Vagina (tissue), 2 donors: ENCODE measurements at regions not wholly inside any gene's neighbourhood (a gene's known extent, or its start where the extent isn't known, plus 50 kb on each side); places are given as distances from the start of the nearest gene placed in this dataset.

ENCODE experiments used
- DNase-seq, 2 donors: peaks; one replicate each; pipeline ENCODE4 v3.0.0-alpha.2; 2017; ENCODE audit errors: extremely low spot score in 2 of 2
- H3K27ac ChIP-seq: fragments of 200-600 bp; sonication (generic); one replicate; pipeline ENCODE4 v1.5.1; 2019
- H3K27me3 ChIP-seq: fragments of 200-600 bp; sonication (generic); one replicate; pipeline ENCODE4 v1.5.1; 2019
- H3K36me3 ChIP-seq, 2 donors: fragments of 200-600 bp; sonication (generic); one replicate each; pipeline ENCODE4 v1.5.1; 2017 to 2019
- H3K4me1 ChIP-seq: fragments of 200-600 bp; sonication (generic); one replicate; pipeline ENCODE4 v1.5.1; 2019
- H3K4me3 ChIP-seq, 2 donors: fragments of 200-600 bp; sonication (generic); 1 replicate in 1 of 2; 2 replicates in 1 of 2; pipeline ENCODE4 v1.5.1; 2016 to 2019
- H3K9me3 ChIP-seq: fragments of 200-600 bp; sonication (generic); one replicate; pipeline ENCODE4 v1.5.1; 2019
- POLR2A ChIP-seq, 2 donors: fragments of 450-650 bp; IDR thresholded peaks; one replicate each; pipeline ENCODE4 v1.6.1; 2017; ENCODE audit warnings: antibody characterized with exemption in 2 of 2, mild to moderate bottlenecking in 2 of 2, moderate library complexity in 2 of 2
- POLR2AphosphoS5 ChIP-seq, 2 donors: sonication (generic); formaldehyde crosslinking; IDR thresholded peaks; one replicate each; pipeline ENCODE4 v1.9.0; 2017; ENCODE audit warnings: antibody characterized with exemption in 2 of 2, mild to moderate bottlenecking in 2 of 2, low read depth in 1 of 2; ENCODE audit not compliant: insufficient read depth in 1 of 2
- intact Hi-C: fragments of 100-400 bp; cut with DNase I; formaldehyde crosslinking; loops from one replicate; pipeline ENCODE4 v1.15.1; 2023
- TF ChIP-seq, protein P1 (sequence below), 3 experiments: fragments of 450-650 bp in 2 of 3; fragments of 200-600 bp in 1 of 3; sonication (generic) in 1 of 3; IDR thresholded peaks; one replicate each; pipeline ENCODE4 v1.5.1; 2017 to 2019; ENCODE audit warnings: antibody characterized with exemption in 3 of 3, mild to moderate bottlenecking in 2 of 3, moderate library complexity in 2 of 3

DNA sequence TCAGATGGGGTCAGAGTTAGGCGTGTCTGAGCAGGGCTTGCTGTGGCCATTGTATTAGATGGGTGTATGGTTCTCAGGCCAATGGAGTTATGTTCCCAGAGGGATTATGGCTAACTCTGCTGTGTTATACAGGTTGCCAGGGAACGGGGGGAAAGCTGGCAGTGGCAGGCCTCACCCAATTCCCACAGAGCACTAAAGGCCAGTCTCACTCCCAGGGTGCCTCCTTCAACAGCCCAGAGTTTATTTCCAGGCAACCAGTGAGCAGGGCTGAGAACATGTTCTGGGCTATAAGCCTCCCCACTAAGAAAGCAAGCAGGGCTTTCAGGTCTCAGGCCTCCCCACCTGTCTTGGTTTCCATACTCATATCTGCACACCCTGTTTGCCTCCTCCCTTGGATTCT is 597.9 kb downstream of the ZNF608 start:
- Histone ChIP-seq H3K27ac (no peak overlapping the region), H3K4me3 (no peak overlapping the region), H3K4me1 (no peaks in the 10 kb centered on the region), H3K9me3 (peaks cover 8% of the 10 kb centered on the region), H3K36me3 (no peaks in the 10 kb centered on the region), H3K27me3 (no peaks in the 10 kb centered on the region)
- DNase-seq = no peak
- no peak for TF ChIP-seq POLR2AphosphoS5 (IDR thresholded peaks at IDR 0.05; ENCODE audit: insufficient read depth in 1 of 2, low read depth in 1 of 2)
- TF ChIP-seq, protein P1, sequence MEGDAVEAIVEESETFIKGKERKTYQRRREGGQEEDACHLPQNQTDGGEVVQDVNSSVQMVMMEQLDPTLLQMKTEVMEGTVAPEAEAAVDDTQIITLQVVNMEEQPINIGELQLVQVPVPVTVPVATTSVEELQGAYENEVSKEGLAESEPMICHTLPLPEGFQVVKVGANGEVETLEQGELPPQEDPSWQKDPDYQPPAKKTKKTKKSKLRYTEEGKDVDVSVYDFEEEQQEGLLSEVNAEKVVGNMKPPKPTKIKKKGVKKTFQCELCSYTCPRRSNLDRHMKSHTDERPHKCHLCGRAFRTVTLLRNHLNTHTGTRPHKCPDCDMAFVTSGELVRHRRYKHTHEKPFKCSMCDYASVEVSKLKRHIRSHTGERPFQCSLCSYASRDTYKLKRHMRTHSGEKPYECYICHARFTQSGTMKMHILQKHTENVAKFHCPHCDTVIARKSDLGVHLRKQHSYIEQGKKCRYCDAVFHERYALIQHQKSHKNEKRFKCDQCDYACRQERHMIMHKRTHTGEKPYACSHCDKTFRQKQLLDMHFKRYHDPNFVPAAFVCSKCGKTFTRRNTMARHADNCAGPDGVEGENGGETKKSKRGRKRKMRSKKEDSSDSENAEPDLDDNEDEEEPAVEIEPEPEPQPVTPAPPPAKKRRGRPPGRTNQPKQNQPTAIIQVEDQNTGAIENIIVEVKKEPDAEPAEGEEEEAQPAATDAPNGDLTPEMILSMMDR (IDR thresholded peaks at IDR 0.05) = no peak
- TF ChIP-seq POLR2A (IDR thresholded peaks at IDR 0.05) = no peak
- intact Hi-C loops = no loop called here

- intact Hi-C loops = no loop called here
- no peak for TF ChIP-seq POLR2A (IDR thresholded peaks at IDR 0.05)
- TF ChIP-seq, protein P1 (IDR thresholded peaks at IDR 0.05) = no peak
- no peak for TF ChIP-seq POLR2AphosphoS5 (IDR thresholded peaks at IDR 0.05; ENCODE audit: insufficient read depth in 1 of 2, low read depth in 1 of 2)
- Histone ChIP-seq H3K27me3 (no peaks in the 10 kb centered on the region), H3K4me3 (no peak overlapping the region), H3K27ac (no peak overlapping the region), H3K36me3 (no peaks in the 10 kb centered on the region), H3K9me3 (no peaks in the 10 kb centered on the region), H3K4me1 (no peaks in the 10 kb centered on the region)
- no peak for DNase-seq
Observed at GRCh38 chr5:124140060-124140459, 606.4 kb downstream of the ZNF608 start.

DNA sequence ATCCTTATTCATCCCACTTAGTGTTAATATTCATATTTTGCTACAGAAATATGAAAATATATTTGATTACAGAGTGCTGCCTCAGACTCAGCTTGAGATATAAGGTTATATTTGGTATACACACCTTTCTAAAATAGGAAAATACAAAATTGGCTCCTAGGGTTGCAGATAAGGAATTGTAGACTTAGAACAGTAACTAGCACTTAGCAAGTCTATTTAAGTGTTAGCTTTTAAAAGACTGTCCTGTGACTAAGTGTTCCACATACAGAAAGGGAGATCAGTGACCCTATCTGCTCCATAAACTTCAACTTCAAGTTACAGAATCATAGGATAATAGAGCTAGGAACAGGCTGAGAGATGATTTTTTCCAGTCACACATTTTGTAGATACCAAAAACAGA is 607.0 kb downstream of the ZNF608 start:
- H3K4me1 ChIP-seq = no peaks in the 10 kb centered on the region
- intact Hi-C loops = no loop called here
- H3K27ac ChIP-seq = no peak overlapping the region
- no peaks in the 10 kb centered on the region for H3K9me3 ChIP-seq
- H3K4me3 ChIP-seq = no peak overlapping the region
- TF ChIP-seq POLR2A (IDR thresholded peaks at IDR 0.05) (no peak), POLR2AphosphoS5 (IDR thresholded peaks at IDR 0.05; ENCODE audit: insufficient read depth in 1 of 2, low read depth in 1 of 2) (no peak)
- TF ChIP-seq, protein P1 (IDR thresholded peaks at IDR 0.05) = no peak
- DNase-seq = no peak
- no peaks in the 10 kb centered on the region for H3K36me3 ChIP-seq
- H3K27me3 ChIP-seq = no peaks in the 10 kb centered on the region

DNA sequence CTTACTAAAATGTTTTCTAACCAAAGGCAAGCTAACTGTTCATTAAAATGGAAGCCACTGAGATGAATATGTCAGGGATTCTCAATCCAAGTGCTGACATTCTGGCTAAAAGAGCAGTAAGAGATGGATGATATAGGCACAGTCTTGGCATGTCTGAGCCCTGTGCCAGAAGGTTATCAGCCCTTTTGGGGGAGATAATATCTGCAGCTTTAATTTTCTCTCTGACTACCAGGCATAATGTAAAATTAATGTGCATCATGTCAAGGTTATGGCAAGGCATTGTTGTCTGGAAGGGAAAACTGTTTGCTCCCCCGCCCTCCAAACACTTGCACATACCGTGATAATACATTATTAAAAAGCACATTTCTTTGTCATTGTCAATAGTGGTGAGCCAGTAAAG is 609.8 kb downstream of the ZNF608 start:
- TF ChIP-seq POLR2A (IDR thresholded peaks at IDR 0.05) (no peak), POLR2AphosphoS5 (IDR thresholded peaks at IDR 0.05; ENCODE audit: insufficient read depth in 1 of 2, low read depth in 1 of 2) (no peak)
- TF ChIP-seq, protein P1 (IDR thresholded peaks at IDR 0.05) = no peak
- Histone ChIP-seq H3K27ac (no peak overlapping the region), H3K27me3 (no peaks in the 10 kb centered on the region), H3K9me3 (no peaks in the 10 kb centered on the region), H3K4me3 (no peak overlapping the region), H3K36me3 (no peaks in the 10 kb centered on the region), H3K4me1 (no peaks in the 10 kb centered on the region)
- intact Hi-C loops = no loop called here
- no peak for DNase-seq

GRCh38 chr5:124134941-124135340 is 611.5 kb downstream of the ZNF608 start:
- Histone ChIP-seq H3K4me3 (no peak overlapping the region), H3K9me3 (no peaks in the 10 kb centered on the region), H3K27me3 (no peaks in the 10 kb centered on the region), H3K36me3 (no peaks in the 10 kb centered on the region), H3K27ac (no peak overlapping the region), H3K4me1 (no peaks in the 10 kb centered on the region)
- DNase-seq = no peak
- intact Hi-C loops = no loop called here
- TF ChIP-seq, protein P1 (IDR thresholded peaks at IDR 0.05) = no peak
- TF ChIP-seq POLR2A (IDR thresholded peaks at IDR 0.05) = no peak
- no peak for TF ChIP-seq POLR2AphosphoS5 (IDR thresholded peaks at IDR 0.05; ENCODE audit: insufficient read depth in 1 of 2, low read depth in 1 of 2)
